HG03039 (cell line): ENCODE measurements at regions not wholly inside any gene's neighbourhood (a gene's known extent, or its start where the extent isn't known, plus 50 kb on each side); places are given as distances from the start of the nearest gene placed in this dataset.

Source experiments
- ATAC-seq: cut with Tn5 transposase; IDR thresholded peaks from one replicate; pipeline ENCODE4 v1.9.1; 2021; ENCODE audit warnings: mild to moderate bottlenecking, moderate library complexity; ENCODE audit not compliant: unreplicated experiment

- no peak for ATAC-seq
These were observed 208.1 kb downstream of the ARHGAP12 start for GRCh38 chr10:31720546-31720945.

- ATAC-seq = no peak
These were observed 219.2 kb downstream of the ARHGAP12 start for GRCh38 chr10:31709476-31709875.

GRCh38 chr10:31709028-31709427, 219.6 kb downstream of the ARHGAP12 start:
- ATAC-seq = no peak

GRCh38 chr10:31708474-31708873, 220.2 kb downstream of the ARHGAP12 start:
- no peak for ATAC-seq

- ATAC-seq = no peak
These were observed 220.6 kb downstream of the ARHGAP12 start for GRCh38 chr10:31708046-31708445.

GRCh38 chr10:31707093-31708039, 221.3 kb downstream of the ARHGAP12 start:
- peak; percentile 86 for ATAC-seq

- no peak for ATAC-seq
These were observed 222.1 kb downstream of the ARHGAP12 start for GRCh38 chr10:31706464-31707092.

GRCh38 chr10:31705136-31705535, 223.5 kb downstream of the ARHGAP12 start:
- ATAC-seq = no peak

- ATAC-seq = no peak
These were observed 224.4 kb downstream of the ARHGAP12 start for GRCh38 chr10:31704195-31704594.

- ATAC-seq = no peak
These were observed 225.7 kb downstream of the ARHGAP12 start for GRCh38 chr10:31702954-31703353.

GRCh38 chr10:31702005-31702404, 226.6 kb downstream of the ARHGAP12 start:
- ATAC-seq = no peak

- ATAC-seq = no peak
These were observed 227.1 kb downstream of the ARHGAP12 start for GRCh38 chr10:31701546-31701945.

- no peak for ATAC-seq
These were observed 228.4 kb downstream of the ARHGAP12 start for GRCh38 chr10:31700181-31700611.

GRCh38 chr10:31698181-31698830, 230.3 kb downstream of the ARHGAP12 start:
- ATAC-seq = no peak

- ATAC-seq = no peak
These were observed 231.1 kb downstream of the ARHGAP12 start for GRCh38 chr10:31697271-31698180.

- no peak for ATAC-seq
These were observed 233.4 kb downstream of the ARHGAP12 start for GRCh38 chr10:31694929-31695837.

GRCh38 chr10:31694126-31694685, 234.4 kb downstream of the ARHGAP12 start:
- ATAC-seq = no peak

- no peak for ATAC-seq
These were observed 235.1 kb downstream of the ARHGAP12 start for GRCh38 chr10:31693491-31693890.

GRCh38 chr10:31689233-31689632, 239.4 kb downstream of the ARHGAP12 start:
- no peak for ATAC-seq
